GM23248 (cell line): ENCODE measurements at regions not wholly inside any gene's neighbourhood (a gene's known extent, or its start where the extent isn't known, plus 50 kb on each side); places are given as distances from the start of the nearest gene placed in this dataset.

Experiments
- EZH2 ChIP-seq: fragments of 200-600 bp; sonication (generic); IDR thresholded peaks from 2 replicates; pipeline ENCODE4 v1.6.1; 2018; ENCODE audit warnings: antibody characterized with exemption, mild to moderate bottlenecking; ENCODE audit not compliant: insufficient read depth, poor library complexity, severe bottlenecking
- EZH2phosphoT487 ChIP-seq: fragments of 200-600 bp; sonication (generic); IDR thresholded peaks from 2 replicates; pipeline ENCODE4 v1.6.1; 2018; ENCODE audit warnings: antibody characterized with exemption, moderate library complexity, mild to moderate bottlenecking, low read depth; ENCODE audit not compliant: insufficient read depth

DNA sequence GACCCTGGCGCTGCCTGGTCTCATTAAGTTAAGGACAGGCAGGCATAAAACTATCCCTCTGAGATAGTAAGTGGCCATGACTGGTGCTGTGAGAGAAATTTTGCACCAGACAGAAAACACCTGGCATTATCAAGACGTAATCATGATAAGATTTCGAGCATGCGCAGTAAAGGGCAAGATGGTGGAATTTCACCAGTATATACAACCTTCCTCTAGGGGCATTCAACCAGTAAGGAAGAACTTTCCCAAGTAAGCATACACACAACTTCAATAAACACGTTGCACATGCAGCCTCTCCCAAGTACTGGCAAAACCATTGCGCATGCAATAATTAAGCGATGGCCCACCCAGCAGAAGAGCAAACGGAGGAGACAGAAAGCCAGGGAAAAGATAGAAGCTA, 1376.4 kb upstream of the CRIM1 start:
- TF ChIP-seq EZH2phosphoT487 (no peak), EZH2 (no peak)
